HG03039 (cell line): ENCODE measurements at regions not wholly inside any gene's neighbourhood (a gene's known extent, or its start where the extent isn't known, plus 50 kb on each side); places are given as distances from the start of the nearest gene placed in this dataset.
"Not testable (repeated sequence)": the region's sequence is repeated elsewhere in the genome, so short reads cannot be mapped to it uniquely, and the experiment has no call there.

ENCODE experiments used
- ATAC-seq: cut with Tn5 transposase; IDR thresholded peaks from one replicate; pipeline ENCODE4 v1.9.1; 2021; ENCODE audit warnings: mild to moderate bottlenecking, moderate library complexity; ENCODE audit not compliant: unreplicated experiment

DNA sequence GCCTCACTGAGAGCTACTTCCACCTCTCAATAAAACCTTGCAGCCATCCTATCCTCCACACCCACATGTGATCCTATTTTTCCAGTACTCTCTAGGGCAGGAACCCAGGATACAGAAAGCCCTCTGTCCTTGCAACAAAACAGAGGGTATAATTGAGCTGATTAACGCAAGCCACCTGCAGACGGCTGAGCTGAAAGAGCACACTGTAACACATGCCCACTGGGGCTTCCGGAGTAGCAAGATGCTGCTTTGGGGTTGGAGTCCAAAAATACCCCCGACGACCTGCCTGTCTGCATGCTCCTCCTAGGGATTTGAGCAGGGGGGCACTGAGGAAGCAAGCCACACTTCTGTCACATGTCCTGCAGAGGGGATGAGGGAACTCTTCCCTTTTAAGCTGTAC is 401.1 kb upstream of the FOXG1 start:
- ATAC-seq: no peak

DNA sequence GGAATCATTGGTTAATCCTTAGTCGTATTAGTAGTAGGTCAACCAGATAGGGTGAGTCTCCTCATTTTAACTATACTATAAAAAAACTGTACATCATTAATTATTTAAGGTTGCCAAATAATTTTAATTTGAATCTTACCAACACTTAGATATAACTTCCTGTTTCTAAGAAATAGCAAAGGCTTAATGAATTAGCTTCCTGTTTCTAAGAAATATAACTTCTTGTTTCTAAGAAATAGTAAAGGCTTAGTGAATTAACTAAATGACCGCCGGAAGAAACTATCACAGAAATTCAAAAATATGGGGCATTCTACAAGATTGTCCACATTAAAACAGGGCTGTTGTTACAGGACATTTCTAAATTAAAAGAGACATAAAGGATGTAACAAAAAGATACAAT is 392.9 kb upstream of the FOXG1 start:
- ATAC-seq: no peak

DNA sequence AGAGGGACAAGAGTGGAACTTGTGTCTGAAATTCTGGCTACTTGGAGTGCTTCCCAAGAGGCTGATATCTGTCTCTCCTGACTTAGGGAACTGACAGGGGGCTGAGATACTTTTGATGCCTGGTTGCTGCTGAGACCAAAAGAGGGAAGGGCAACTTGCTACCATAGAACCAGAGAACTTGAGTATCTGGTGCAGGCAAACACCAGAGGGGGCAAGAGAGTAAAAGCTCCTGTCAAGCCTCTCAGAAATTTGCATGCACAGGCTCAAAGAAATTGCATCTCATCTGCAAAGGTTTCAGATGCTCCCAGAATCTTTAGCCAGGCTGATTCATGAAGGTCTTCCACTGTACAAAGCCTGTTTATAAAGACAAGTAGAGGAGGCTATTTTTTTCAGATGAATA is 391.3 kb upstream of the FOXG1 start:
- no peak for ATAC-seq

DNA sequence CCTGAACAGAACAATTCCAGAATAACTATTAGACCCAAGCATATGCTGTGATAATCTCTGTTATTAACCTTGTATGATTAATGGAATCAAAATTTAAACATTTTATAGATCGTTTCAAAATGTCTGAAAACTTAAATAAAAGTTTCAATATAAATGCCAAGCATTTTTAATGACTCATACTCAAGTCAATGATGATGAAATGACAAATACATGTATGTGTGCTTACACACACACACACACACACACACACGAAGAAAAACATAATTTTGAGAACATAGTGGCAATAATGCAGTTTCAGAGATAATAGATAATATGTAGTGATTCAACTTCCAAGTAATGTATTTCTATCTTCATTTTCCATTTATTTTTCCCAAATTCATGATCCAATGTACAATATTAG is 384.9 kb upstream of the FOXG1 start:
- ATAC-seq: no peak

DNA sequence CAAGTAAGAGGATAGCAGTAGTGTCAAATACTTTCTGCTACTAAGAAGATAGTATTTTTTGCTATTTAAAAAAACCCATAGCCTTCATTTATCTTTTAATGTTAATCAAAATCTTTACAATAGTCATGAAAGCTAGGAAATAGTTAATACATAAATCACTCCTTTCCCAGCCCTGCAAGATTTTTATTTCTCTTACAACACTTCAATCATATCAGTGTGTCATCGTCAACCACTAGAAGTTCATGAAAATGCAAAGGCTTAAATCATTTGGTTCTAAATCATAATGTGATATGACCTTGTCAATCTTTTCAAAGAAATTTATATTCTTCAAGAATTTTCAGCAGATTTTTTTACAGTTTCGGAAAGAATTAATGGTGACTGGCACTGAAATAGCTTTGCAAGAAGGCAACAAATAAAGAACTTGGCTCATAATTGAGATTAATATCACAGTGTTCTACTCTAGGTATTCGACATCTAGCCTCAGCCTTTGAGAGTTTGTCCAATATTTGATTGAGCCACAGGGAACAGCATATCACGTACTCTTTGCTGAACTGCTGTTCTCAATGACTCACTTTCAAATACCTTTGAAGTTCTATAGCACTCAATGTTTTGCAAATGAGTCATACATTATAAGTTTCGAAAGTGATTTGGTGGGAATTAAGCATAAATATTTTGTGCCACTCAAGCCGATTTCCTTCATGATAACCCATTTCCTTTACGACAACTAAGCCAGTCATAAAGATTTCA is 384.0 kb upstream of the FOXG1 start:
- no peak for ATAC-seq

DNA sequence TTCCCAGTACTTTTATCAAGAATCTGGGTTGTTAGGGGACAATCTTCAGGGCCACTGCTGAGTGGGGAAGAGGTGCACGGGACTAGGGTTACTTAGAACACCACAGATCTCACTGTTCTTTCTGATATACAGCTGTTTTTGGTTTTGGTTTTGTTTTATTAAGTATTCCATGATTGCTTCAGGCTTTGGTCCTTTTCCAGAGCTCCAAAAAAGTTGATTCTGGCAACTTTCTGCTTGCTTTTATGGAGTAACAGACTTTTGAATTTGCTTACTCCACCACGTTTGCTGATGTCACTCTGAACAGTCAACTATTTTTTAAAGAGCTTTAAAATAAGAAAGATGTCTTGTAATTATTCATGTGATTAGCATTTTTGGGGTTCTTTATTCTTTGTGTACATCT is 368.1 kb upstream of the FOXG1 start:
- ATAC-seq: no peak

DNA sequence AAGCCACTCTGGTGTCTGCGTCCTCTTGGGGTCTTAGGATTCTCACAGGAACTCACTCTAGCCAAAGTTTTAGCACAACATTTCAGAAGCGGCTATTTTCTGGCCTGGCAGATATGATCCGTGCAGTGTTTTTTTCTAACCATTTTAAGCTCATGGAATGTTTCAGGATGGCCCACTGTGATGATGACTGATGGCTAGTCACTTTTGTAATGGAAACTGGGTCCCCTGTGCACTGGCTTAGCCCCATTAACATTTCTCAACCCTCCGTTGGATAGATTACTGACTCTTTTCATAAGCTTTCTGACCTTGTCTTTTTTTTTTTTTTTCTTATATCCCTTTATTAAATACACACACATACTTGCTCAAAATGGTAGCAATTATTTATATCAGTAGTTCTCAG is 364.9 kb upstream of the FOXG1 start:
- not testable (repeated sequence) for ATAC-seq

DNA sequence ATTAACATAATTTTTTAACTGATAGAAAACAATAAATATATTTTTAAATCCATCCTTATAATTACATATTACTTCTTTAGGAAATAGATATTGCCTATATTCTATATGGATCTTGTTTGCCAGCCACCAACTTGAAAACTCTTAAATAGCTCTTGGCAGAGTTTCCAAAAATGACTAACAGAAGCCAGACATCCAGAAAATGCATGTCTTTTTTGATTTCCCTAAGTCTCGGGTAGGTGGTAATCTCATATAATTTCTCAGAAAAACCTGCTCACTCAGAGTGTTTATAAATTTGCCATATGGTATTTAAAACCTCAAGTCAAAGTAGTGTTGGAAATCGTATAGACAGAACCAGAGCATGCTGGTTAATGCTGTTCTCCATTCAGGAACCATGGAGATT is 360.4 kb upstream of the FOXG1 start:
- ATAC-seq: no peak

DNA sequence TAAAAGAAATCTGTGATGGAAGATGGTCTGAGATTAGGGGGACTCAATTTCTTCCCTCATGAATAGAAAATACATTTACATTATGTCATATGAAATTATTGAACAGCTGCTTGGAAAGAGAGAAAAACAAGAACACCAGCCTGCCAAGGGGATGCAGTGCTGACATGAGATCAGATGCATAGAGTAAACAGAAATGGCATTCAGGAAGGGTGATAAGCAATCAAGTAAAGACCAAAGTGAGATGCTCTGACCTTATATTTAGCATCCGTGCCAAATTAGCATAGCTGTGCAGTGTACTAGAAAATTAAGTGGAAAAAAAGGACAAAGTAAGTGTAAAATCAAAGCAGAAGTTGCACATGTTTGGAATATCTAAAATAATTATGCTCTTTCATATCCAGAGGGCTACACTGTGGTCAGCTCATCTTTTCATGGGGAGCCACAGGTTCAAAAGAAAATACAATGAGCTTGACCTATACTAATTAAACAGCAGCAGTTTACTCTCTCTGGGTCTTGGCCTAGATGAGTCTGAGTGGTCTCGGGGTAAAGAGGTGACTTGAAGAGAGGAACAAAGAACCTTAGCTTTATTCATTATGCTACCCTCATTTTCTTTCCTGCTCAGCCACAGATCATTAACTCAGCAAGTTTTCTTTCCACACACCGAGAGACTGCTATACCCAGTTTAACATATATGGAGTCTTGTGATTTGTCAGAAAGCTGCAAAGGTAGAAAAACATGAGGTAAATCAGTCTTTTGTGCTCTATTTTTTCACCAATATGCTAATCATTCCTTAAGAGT is 359.4 kb upstream of the FOXG1 start:
- ATAC-seq: no peak

DNA sequence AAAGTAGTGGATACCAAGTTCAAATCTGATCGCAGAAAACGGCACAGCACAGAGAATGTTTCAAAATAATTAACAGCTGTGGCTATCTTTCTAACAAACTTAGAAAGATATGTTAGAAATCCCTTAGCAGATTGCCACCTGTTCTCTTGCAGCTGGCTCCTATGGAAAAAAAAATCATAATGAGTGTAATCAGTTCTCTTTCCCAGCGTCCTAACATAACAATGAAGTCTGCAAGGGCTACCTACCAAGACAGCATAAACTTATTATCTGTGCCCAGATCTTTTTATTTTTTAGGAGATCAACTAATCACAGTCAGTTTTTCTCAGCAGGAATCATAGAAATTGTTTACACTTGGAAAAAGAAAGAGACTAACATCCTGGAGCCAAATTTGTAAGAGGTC is 358.6 kb upstream of the FOXG1 start:
- no peak for ATAC-seq

DNA sequence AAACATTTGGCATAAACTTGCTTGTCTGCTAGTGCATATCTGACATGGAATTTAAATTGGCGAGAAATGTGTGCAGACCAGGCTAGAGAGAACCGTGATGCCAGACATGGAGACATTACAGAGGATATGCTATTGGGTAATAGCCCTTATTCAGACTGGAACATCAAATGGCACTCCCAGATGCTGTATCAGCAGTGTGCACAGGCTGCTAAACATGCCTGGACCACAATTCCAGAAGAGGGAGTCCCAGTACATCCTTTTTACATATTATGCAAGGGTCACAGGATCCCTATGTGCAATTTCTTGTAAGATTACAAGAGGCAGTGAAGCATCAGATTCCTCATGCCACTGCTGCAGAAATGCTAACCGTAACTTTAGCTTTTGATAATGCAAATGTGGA is 354.5 kb upstream of the FOXG1 start:
- no peak for ATAC-seq

DNA sequence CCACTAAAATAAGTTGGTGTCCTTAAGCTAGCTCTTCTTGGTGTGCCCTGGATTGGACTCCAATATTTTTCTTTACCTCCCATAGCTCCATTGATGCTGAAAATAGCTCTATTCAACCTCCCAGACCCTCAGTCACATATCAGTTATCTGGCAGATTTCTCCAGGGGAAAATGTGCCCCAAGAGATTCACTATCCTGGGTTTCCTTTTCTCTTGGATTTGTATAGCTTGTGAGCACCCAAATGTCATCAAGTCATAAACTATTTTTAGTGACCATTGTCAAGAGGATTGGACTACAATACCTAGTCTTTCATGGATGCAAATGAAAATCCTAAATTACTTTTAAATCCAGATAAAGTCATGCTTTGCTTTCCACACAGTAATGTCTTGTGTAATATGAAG is 339.6 kb upstream of the FOXG1 start:
- no peak for ATAC-seq

DNA sequence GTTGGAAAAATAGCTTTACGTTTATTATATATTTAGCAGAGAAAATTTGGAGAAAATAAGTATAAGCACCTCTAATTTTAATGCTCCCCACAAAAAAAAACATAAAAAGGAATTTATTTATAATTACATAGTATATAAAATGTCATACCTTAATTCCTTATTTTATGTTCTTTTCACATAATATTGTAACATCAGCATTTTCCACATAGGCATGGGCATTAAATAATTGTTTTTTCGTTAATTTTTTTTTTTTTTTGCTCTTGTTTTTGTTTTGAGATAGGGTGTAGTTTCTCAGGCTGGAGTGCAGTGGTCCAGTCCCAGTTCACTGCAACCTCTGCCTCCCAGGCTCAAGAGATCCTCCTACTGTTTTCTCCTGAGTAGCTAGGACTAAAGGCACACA is 329.8 kb upstream of the FOXG1 start:
- ATAC-seq: no peak

DNA sequence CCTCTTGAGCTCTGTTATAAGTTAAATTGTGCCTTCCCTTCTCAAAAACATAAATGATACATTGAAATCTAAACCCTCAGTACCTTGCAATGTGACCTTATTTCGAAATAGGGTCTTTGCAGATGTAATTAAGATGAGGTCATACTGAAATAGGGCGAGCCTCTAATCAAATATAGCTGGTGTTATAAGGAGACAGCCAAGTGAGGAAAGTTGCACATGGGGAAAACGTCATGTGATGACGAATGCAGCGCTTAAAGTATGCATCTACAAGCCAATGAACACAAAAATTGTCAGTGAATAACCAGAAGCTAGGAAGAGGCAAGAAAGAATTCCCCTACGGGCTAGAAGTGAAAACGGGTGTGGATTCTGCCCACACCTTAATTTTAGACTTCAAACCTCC is 305.2 kb upstream of the FOXG1 start:
- ATAC-seq: no peak

DNA sequence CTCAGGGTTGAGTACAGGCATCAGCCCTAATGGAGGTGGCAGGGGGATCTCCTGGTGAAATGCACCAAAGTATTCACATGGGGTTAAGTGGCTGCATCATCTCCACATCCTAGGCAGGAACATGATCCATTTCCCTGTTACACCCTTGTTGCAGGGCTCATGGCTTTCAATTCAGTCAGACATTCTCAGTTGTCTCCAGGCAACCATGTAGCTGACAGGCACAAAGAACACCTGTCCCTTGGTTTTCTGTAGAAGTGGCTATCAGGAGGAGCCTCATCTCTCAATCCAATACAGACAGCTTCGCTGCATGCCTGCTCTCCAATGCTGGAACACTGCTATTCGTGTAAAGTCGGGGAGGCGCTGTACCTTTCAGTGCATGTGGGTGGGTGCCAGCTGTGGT is 299.0 kb upstream of the FOXG1 start:
- ATAC-seq: no peak

DNA sequence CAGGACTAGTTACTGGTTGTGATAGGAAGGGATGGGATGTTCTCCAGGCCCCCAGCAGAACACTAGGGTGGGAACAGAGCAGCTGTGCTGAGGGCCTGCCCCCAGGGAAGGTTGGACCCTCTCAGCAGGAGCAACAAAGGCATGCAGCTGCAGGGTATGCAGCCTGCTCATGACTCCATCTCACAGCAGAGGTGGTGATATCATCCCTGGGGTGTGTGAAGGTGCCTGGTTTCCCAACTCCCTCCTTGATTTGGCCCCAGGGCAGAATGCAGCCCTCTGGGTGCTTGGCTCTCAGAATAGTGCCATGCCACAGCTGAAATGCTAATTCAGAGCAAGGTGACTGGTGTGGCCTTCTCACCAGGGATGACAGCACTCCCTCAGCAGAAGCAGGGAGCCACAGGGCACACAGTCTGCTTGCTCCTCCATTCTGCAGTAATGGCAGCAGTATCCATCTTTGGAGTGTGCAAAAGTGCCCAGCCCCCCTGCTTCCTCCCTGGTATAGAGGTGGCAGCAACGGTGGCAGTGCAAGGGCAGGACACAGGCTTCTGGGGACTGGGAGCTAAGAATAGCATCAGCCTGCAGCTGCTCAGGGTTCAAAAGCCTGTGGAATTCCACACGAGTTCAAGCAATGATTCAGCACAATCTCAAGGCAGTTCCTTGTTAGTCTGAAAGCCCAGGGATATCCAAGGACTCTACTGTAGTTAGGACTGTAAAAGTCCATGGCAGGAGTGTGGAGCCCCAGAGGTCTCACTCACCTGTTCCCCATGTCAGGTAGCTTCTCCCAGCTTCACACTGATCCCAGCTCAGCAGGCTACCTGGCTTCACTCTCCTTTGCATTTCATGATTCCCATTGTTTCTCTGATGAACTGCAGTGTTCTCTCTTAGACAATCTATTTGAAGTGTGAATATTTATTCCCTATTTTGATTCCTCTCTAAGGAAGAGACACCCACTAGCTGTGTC is 298.1 kb upstream of the FOXG1 start:
- ATAC-seq: no peak

DNA sequence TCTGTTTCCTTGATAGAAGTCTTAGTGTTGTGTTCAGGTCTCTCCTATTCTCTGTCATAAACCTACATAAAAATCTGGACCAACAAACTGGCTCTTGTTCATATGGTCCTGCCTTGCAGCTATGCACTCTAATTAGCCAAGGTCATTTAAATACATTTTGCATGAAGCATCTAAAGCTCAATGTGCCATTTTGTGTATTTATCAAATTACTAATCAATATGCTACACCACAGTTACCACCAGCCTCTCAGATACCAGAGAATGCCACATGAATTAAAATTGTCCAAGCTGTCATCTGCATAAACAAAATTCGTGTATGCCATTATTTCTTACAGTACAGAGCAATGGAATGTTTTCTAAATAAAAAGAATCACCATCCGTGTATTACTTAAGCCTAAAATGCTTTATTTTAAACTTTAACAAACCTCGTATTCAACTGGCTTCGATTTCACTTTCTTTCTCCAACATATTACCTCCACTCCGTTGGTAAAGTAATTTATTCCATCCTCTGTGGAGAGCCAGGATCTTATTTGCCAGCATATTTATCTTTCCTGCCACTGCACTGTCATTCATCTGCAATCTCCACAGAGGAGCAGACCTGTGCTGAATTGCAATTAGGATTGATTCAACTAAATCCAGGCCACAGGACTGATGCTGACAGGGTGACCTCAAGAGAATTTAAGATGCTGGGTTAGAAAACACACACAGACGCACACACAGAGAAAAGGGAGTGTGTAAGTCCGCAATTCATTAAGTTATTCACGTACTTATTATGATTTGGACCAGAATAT is 284.1 kb upstream of the FOXG1 start:
- no peak for ATAC-seq

DNA sequence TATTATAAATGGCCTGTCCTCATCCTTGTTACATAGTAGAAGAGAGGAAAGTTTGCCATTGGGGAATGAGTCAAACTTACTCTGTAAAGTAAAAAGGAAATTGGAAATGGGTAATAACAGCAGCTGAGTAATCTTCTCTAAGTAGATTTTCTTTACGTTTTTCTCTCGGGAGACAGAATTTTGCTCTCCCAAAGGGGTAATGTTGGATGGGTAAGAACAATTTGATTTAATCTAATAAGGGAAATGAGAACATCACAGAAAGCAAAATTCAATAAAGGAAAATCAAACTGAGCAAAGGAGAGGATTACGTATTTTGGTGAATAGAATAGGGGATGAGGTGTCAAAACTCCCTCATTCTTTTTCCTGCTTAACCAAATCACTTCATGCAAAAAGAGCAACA is 283.1 kb upstream of the FOXG1 start:
- no peak for ATAC-seq

DNA sequence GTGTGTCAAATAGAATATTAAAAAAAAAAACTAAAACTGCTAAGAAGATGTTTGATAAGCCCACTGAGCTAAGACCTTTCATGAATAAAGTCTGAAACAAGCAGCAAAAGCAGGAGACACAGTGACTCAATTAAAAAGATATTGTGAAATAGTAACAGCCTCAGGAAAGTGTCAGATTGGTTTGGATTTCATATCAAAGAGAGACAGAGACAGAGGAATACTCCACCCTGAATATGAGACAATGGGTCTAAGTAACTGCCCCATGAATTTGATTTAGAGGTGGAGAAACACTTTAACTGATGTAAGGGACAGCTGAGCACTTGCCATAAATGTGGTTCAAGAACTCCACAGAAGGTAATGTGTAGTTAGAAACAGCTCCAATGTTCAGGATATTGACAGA is 277.9 kb upstream of the FOXG1 start:
- ATAC-seq: no peak

DNA sequence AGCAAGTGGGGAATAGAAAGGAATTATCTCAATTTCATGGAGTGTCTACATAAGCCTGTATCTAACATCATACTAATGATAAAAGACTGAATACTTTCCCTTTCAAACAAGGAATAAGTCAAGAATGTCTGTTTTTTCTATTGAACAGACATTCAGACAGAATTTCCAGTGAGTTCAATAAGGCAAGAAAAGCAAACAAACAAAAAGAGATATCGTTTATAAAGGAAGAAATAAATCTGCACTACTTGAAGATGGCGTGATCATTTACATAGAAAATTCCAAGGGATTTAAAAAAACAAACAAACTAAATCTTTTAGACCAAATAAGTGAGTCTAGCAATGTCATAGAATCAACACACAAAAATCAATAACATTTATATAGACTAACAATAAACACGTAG is 273.1 kb upstream of the FOXG1 start:
- ATAC-seq: no peak

DNA sequence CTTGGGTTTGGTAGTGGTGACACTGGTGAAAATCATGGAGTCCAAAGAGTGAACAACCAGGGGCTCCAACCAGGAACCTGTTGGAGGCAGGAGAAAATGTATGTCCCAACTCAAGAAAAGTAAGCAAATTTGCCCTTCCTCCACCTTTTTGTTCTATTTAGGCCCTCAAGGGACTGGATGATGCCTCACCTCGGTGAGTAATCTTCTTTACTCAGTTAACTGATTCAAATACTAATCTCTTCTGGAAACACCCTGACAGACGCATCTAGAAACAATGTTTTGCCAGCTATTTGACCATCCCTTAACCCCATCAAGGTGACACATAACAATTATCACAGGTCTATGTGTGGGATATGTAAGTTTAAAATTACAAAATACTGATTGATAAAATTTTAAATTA is 272.4 kb upstream of the FOXG1 start:
- ATAC-seq: no peak
